AG04449 (cell line): ENCODE measurements at regions not wholly inside any gene's neighbourhood (a gene's known extent, or its start where the extent isn't known, plus 50 kb on each side); places are given as distances from the start of the nearest gene placed in this dataset.
"Not testable (repeated sequence)": the region's sequence is repeated elsewhere in the genome, so short reads cannot be mapped to it uniquely, and the experiment has no call there.

Source experiments
- CTCF ChIA-PET: fragments of 350-600 bp; formaldehyde crosslinking; extraction: SDS; loops from one replicate; lab custom pipeline; 2021; ENCODE audit warnings: antibody characterized with exemption; lab: Yijun Ruan, JAX
- POLR2A ChIA-PET: fragments of 400-600, 350-600 bp; formaldehyde crosslinking; extraction: SDS; loops from one replicate; lab custom pipeline; 2020; ENCODE audit warnings: antibody characterized with exemption, inconsistent platforms; lab: Yijun Ruan, JAX
- DNase-seq: peaks from one replicate; pipeline ENCODE4 v3.0.0-alpha.2; 2010; ENCODE audit warnings: low read depth, low spot score
- H3K4me3 ChIP-seq: 2 replicates; pipeline ENCODE4 v1.5.1; 2011; ENCODE audit warnings: low read depth, mild to moderate bottlenecking, control low read depth, low read length
- CTCF ChIP-seq: IDR thresholded peaks from one replicate; pipeline ENCODE4 v1.5.1; 2011; ENCODE audit warnings: mild to moderate bottlenecking, moderate library complexity, low read length, control low read depth, inconsistent platforms; ENCODE audit not compliant: insufficient read depth; ENCODE audit errors: missing control alignments

GRCh38 chr7:125316466-125316865, 386.8 kb upstream of the POT1 start:
- no peak overlapping the region for H3K4me3 ChIP-seq
- ChIA-PET CTCF (no interaction called here), POLR2A (no interaction called here)
- TF ChIP-seq CTCF = no peak
- no peak for DNase-seq

GRCh38 chr7:125299003-125299765, 369.6 kb upstream of the POT1 start:
- DNase-seq = no peak
- POLR2A ChIA-PET = no interaction called here
- TF ChIP-seq CTCF = no peak
- CTCF ChIA-PET = no interaction called here
- no peak overlapping the region for H3K4me3 ChIP-seq

DNA sequence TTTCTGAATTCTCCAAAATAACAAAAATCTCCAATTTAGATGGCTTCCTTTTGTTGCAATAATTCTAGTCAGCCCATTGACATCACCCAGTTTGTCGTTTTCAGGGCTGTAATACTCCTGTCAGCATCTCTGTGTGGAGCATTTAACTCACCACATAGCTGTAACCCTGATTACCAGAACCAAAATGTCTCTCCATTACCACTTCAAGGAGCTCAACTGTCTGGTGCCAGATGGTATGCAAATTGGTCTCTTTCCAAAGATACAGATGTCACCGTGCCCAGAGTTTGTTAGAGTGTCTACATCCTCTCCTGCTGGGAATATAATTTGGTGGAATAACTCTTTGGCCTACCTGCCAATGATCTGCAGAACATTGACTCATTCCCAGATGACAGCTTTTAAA, 350.3 kb upstream of the POT1 start:
- H3K4me3 ChIP-seq = no peak overlapping the region
- no peak for TF ChIP-seq CTCF
- POLR2A ChIA-PET = no interaction called here
- CTCF ChIA-PET = no interaction called here
- no peak for DNase-seq

- DNase-seq = no peak
- ChIA-PET POLR2A (no interaction called here), CTCF (no interaction called here)
- no peak for TF ChIP-seq CTCF
- no peak overlapping the region for H3K4me3 ChIP-seq
Observed at GRCh38 chr7:125278318-125278717, 348.7 kb upstream of the POT1 start.

GRCh38 chr7:125274742-125275141, 345.1 kb upstream of the POT1 start:
- CTCF ChIA-PET, H3K4me3 ChIP-seq, DNase-seq, POLR2A ChIA-PET: not testable (repeated sequence)

DNA sequence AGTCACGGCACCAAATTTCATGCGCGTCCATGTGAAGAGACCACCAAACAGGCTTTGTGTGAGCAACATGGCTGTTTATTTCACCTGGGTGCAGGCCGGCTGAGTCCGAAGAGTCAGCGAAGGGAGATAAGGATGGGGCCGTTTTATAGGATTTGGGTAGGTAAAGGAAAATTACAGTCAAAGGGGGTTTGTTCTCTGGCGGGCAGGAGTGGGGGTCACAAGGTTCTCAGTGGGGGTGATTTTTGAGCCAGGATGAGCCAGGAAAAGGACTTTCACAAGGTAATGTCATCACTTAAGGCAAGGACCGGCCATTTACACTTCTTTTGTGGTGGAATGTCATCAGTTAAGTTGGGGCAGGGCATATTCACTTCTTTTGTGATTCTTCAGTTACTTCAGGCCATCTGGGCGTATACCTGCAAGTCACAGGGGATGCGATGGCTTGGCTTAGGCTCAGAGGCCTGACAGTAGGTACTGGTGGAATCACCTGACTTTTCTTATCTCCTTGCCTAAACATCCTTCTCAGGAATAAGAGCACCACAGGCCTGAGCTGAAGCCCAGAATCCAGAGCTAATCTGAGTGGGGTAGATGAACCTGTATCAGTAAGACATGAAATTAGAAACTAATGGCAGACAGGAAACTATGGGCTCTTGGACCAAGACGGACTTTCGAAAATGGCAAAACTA, 334.7 kb upstream of the POT1 start:
- DNase-seq, H3K4me3 ChIP-seq, POLR2A ChIA-PET, CTCF ChIA-PET: not testable (repeated sequence)

DNA sequence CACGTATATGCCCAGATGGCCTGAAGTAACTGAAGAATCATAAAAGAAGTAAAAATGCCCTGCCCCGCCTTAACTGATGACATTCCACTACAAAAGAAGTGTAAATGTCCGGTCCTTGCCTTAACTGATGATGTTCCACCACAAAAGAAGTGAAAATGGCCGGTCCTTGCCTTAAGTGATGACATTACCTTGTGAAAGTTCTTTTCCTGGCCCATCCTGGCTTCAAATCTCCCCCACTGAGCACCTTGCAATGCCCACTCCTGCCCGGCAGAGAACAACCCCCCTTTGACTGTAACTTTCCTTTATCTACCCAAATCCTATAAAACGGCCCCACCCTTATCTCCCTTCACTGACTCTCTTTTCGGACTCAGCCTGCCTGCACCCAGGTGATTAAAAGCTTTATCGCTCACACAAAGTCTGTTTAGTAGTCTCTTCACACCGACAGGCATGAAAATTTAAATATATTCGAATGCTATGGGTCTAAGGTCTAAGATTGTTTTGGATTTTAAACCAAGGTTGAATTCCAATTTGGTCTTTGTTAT, 329.3 kb upstream of the POT1 start:
- DNase-seq, H3K4me3 ChIP-seq, CTCF ChIA-PET, POLR2A ChIA-PET: not testable (repeated sequence)
